GM12872 (cell line): ENCODE measurements at regions not wholly inside any gene's neighbourhood (a gene's known extent, or its start where the extent isn't known, plus 50 kb on each side); places are given as distances from the start of the nearest gene placed in this dataset.

Experiments used
- TF ChIP-seq, protein P1 (sequence below): IDR thresholded peaks from 3 replicates; pipeline ENCODE4 v1.5.1; 2011; ENCODE audit warnings: low read depth, mild to moderate bottlenecking, low read length, moderate library complexity; ENCODE audit not compliant: insufficient read depth

DNA sequence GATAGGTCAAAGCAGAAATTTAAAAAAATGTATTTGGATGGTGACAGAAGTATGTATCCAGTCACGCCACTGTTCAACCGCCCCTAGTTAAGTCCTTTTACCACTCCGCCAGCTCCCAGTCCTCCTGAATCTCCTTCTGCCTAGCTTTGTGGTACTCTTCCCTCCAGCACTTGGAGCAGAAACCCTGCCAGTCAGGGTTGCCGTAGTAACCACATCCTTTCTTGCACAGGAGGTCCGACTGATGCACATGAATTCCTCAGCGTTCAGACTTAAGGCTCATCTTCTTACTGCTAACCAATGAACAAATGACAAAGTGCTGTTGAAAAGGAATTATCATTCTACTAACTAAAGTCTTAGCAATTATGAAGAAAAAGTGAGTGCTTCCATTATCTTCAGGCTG lies 175.3 kb upstream of the KCTD7 start:
- TF ChIP-seq, protein P1, sequence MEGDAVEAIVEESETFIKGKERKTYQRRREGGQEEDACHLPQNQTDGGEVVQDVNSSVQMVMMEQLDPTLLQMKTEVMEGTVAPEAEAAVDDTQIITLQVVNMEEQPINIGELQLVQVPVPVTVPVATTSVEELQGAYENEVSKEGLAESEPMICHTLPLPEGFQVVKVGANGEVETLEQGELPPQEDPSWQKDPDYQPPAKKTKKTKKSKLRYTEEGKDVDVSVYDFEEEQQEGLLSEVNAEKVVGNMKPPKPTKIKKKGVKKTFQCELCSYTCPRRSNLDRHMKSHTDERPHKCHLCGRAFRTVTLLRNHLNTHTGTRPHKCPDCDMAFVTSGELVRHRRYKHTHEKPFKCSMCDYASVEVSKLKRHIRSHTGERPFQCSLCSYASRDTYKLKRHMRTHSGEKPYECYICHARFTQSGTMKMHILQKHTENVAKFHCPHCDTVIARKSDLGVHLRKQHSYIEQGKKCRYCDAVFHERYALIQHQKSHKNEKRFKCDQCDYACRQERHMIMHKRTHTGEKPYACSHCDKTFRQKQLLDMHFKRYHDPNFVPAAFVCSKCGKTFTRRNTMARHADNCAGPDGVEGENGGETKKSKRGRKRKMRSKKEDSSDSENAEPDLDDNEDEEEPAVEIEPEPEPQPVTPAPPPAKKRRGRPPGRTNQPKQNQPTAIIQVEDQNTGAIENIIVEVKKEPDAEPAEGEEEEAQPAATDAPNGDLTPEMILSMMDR, result no peak

DNA sequence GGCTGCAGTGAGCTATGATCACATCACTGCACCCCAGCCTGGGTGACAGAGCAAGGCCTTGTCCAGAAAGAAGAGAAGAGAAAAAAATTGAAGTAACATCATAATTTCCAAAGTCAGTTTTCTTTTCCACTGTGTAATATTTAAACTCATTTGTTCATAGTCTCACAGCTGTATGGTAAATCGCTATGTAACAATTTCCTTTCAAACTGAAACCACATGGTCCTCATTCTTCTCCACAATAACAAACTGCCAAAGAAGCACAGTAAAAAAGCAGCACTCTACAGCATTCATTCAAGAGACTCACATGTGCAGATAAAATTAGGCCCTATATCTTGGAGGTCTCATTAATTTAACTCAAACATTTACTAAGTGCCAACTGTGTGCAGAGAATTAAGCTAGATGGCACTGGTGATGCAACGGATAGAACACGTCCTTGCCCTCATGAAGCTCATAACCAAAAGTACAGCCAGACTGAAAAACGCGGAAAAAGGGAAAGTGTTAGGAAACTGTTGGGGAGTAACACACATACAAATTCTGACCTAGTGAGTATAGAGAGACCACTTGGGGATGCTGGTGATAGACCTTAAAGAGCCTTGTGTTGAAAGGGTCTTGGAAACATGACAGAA lies 174.0 kb upstream of the KCTD7 start:
- TF ChIP-seq, protein P1, result no peak

DNA sequence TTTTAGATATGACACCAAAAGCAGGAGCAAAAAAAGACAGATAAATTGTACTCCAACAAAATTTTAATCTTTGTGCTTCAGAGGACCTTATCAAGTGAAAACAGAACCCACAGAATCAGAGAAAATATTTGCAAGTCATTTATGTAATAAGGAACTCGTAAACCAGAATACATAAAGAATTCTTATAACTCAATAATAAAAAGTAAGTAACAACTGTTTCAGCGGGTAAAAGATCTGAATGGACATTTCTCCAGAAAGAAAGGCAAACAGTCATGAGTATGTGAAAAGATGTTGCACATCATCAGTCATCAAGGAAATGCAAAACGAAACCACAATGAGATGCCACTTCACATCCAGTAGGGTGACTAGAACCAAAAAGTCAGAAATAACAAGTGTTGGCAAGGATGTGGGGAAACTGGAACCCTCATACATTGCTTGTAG lies 167.7 kb upstream of the KCTD7 start:
- TF ChIP-seq, protein P1, result no peak

DNA sequence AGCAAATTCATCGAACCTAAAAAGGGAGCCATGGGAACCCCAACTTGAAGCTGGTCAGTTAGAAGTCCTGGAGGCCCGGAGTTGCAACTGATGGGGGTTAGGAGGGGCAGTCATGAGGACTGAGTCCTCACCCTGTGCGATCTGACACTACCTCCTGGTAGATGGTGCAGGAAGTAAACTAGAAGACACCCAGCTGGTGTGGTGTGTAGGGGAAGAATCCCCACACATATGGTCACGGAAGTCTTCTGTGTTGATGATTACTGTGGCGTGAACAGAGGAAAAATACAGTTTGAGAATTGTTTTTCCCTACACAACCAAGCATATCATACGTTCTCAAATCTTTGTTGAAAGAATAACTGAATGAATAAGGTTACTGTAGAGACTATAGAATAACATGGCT lies 164.6 kb upstream of the KCTD7 start:
- TF ChIP-seq, protein P1, result no peak

DNA sequence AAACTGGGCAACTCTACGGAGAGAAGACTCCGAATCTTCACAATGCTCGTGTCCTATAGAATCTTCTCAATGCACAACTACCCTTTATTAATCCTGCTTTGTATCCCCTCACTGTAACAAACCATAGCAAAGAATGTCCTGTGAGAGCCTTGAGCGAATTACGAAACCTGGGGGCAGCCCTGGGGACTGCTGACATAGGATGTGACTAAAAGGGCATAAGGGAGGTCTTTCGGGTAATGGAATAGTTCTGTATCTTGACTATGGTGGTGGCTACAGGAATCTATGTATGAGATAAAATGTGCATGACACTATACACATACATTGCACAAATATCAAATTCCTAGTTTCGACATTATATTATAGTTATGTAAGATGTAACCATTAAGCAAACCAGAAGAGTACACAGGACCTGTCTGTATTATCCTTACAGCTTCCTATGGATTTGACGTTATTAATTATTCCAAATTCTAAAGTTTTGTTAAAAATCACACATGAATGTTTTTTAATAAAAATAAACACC lies 162.5 kb upstream of the KCTD7 start:
- TF ChIP-seq, protein P1, result no peak

DNA sequence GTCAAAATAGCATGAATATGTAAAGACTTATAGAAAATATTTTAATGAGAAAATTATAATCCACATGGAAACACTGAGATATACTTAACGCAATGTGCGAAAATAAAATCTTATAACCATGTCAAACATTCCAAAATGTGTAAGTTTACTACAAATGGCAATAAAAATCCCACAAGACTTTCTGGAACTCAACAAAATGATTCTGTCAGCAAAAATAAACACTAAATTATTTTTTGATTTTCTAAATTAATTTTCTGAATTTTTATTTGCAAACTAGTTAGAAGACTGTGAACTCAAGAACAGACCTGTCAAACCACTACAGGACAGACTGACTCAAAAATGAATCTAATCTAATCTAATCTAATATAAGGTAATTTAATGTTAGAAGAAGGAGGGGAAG lies 160.8 kb upstream of the KCTD7 start:
- TF ChIP-seq, protein P1, result no peak

DNA sequence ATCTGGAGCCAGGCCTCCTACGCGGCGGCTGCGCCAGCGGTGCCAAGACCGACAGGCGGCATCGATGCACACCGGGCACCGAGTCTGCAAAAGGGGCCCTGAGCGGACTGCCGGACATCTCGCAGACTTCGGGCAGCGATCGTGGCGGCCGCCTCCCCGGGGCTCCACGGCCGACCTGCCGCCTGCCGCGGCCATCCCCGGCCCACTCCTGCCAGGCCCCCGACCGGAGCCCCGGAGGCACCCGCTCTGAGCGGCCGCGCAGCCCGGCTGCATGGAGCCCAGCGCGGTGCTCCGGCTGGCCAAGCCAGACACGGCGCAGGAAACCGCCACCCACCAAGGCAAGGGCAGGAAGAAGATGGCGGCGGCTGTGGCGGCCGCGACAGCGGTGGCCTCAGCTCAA lies 154.2 kb upstream of the KCTD7 start:
- TF ChIP-seq, protein P1, result no peak
